ENCODE measurements at regions not wholly inside any gene's neighbourhood (a gene's known extent, or its start where the extent isn't known, plus 50 kb on each side); places are given as distances from the start of the nearest gene placed in this dataset.
A peak's percentile ranks its signal among the peaks of the same experiment; 100 is the strongest.

GRCh38 chr7:136665878-136666509, 202.5 kb upstream of the CHRM2 start:
- no peak for DNase-seq (ENCODE audit: low read depth)

- DNase-seq (ENCODE audit: low read depth): no peak
Measured at GRCh38 chr7:136664537-136664936, 203.9 kb upstream of the CHRM2 start.

- no peak for DNase-seq (ENCODE audit: low read depth)
Measured at GRCh38 chr7:136657482-136657921, 210.9 kb upstream of the CHRM2 start.

GRCh38 chr7:136656516-136656915, 211.9 kb upstream of the CHRM2 start:
- DNase-seq (ENCODE audit: low read depth): no peak

- DNase-seq (ENCODE audit: low read depth): no peak
Measured at GRCh38 chr7:136655414-136655813, 213.0 kb upstream of the CHRM2 start.

DNA sequence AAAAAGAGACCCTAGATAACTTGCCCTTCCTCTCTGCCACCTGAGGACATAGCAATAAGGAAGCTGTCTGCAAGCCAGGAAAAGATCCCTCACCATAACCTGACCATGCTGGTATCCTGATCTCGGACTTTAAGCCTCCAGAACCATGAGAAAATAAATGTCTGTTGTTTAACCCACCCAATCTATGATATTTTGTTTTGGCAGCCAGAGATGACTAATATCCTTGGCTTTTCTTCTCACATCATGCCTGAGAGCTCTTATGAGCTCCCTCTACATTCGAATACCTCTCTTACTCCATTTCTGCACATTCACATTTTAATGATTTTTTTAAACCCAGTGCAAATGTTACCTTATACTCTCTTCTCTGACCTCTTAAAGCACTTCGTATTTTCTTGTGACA, 214.0 kb upstream of the CHRM2 start:
- DNase-seq (ENCODE audit: low read depth): no peak

DNA sequence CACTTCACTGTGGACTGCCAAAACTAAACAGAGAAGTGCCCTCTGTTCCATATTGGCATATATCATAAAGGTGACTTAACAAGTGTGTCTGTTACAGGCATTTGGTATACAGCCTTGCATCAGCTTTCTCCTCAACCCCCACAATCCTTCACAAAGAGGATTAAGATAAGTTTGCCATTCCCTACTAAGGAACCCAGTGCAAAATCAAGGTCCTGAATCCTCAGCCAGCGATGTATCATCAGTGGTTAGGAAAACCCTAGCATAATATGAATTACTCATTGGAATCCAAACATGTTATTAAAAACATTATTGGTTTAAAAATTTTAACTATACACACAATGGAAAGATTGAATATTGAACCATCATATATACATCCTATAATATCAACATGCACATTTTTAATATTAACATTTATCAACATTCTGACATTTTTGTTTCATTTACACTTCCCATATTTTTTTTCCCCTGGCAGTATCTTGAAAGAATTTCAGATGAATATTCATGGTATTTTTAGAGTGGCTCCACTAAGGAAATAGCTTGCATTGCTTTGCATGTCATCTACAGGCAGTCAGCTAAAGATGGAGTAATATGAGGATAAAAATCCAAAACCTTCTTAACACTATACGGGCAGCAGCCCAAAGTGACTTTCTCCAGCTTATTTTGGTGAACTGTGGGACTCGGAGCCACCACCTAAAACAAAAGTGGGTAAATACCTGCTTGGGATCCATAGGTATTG, 215.6 kb upstream of the CHRM2 start:
- DNase-seq (ENCODE audit: low read depth): no peak

GRCh38 chr7:136640977-136641376, 227.5 kb upstream of the CHRM2 start:
- DNase-seq (ENCODE audit: low read depth): peak; percentile 40

DNA sequence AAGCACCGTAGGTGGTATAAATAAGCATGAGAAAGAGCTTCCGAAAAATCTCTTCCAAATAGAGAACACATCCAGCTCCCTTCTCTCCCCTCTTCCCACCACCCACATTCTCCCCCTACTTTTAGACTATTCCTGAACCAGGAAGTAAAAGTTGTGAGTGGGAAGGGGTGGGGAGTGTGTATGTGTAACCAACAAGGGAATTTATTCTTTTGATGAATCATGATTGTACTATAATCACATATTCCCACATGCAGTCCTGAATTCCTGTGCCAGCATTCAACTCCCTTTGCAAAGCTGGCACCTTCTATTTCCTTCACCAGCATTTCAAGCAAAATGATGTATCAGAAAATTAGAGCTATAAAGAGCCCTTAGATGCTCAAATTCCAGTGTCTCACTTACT, 230.6 kb upstream of the CHRM2 start:
- peak; percentile 12 for DNase-seq (ENCODE audit: low read depth)

DNA sequence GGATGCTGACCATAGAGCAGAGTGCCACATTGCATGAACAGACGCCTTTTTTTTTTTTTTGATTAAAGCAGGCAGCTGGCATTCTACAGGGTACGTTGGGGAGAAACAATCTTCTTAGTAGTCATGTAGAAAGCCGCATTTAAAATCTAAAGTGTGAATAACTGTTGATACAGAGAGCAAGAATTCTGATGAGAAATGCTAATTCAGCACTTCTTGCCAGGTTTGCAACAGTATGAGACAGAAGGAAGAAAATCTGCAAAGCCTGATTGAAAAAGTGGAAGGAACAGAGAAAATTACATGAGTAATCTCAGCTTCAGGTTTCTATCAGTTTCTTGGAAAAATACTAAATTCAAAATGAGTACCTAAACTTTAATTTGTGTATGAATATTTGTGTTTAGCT, 232.7 kb upstream of the CHRM2 start:
- no peak for DNase-seq (ENCODE audit: low read depth)

DNA sequence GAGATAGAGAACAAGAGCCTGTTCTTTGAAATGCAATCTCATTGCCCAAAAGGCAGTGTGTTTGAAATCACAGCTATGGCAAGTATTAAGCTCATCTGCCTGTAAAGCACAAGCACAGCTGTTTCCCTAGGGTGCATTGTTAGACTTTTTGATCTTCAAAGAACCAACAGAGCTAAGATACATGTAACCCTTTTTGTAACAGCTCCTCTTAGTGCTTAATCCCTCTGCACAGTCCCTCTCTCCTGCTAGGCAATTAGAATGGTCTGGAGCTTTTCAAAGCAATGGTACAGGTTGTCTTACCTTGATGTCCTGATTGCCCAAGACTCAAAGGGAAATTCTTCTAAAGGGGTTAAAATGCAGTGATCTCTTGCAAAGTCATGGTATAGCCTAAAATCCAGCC, 249.6 kb upstream of the CHRM2 start:
- peak; percentile 17 for DNase-seq (ENCODE audit: low read depth)

DNA sequence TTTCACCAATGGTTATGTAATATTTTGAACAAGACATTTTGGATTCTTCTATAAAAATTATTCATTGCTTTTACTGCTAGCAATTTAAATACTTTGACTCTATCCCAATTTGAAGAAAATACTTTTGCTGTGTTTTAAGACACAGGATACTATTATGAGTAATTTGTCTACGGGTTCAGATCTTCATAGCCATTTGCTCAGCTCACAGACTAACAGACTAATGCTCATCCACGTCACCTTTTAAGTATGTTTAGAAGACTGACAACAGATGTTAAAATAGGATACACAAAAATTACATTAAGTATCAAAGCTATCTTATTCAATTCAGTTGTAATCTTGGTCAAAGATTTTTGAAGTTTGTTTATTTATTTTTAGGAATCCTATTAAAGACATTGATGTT, 251.3 kb upstream of the CHRM2 start:
- peak; percentile 10 for DNase-seq (ENCODE audit: low read depth)

DNA sequence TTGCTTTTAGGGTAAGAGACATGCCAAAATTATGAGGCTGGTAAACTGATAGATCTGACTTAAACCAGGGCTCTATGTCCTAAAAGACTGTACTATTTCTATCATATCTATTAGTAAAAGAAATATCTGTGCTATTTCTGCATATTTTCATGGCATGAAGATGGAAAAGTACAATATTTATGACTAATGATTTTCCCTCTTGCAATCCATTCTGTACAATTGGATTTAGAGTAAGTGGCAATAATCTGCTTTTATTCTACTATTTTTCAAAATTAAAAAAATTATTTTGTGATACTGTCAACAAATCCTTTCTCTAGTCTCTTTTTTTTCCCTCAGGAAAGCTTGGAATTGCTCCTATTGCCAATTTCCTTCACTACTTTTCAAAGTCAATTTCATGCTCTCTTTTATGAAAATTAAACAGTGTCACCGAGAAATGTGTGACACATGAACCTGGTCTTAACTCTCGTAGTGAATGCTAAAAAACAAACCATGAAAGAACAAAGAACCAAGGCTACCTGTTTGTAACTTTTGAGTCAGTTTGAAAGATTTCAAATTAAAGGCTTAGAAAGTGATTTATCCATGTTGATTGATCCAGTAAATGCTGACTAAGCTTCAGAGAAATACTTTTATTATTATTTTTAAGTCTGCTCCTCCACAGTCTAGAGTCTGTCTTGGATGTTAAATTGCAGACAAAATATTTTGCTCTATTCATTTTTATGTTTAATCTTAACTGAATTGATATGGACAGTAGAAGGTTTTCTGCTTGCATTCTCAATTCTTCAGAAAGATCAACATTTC, 262.7 kb upstream of the CHRM2 start:
- no peak for DNase-seq (ENCODE audit: low read depth)

GRCh38 chr7:136601772-136602171, 266.7 kb upstream of the CHRM2 start:
- no peak for DNase-seq (ENCODE audit: low read depth)

DNA sequence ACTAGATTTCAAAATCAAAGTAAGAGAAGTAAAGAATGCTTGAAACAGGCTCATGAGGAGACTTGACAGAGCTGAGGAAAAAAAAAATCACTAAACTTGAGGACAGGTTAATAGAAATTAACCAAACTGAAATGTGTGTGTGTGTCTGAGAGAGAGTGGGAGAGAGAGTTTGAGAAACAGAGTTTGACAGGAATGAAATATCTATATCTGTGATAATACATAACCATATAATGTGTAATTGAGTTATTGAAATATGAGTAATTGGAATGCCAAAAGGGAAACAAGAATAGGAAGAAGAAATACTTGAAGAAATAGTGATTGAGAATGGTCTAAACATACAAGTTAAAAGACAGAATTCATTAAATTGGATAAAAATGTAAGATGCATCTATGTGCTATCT, 268.0 kb upstream of the CHRM2 start:
- DNase-seq (ENCODE audit: low read depth): no peak

DNA sequence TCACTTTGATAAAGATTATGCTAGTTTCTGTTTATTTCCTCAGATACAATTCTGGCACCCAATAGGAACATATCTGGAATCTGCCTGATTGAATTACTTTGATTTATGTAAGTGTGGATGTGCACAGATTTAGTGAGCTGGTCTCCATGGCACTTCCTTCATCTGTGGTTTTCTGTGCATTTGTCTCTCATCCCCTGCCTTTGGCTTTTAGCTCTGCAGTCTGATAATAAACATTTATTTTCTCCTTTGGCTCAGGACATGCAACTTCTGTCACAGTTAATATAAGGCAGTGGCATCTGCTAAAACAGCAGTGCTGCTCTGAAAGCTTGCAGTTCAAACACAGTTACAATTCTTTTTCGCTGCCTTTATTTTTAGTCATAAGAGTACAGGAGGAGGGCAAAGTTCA, 273.7 kb upstream of the CHRM2 start:
- DNase-seq (ENCODE audit: low read depth): no peak

DNA sequence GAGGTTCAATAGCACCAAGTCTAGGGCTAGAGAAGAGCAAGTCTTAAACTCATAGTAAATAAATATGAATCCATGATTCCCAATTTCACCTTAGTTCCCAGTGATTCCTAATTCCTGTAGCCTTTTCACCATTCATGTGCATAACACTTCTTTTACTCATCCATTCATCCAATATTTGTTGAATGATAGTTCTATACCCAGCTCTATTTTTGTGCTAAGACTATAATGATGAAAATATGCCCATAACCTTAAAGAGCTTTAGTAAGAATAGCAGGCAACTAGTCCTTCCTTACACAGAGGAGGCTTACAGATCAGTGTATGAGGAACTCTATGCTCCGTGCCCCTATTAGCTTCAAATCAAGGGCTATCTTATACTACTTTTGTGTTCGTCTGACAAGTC, 280.2 kb upstream of the CHRM2 start:
- DNase-seq (ENCODE audit: low read depth): no peak

- DNase-seq (ENCODE audit: low read depth): no peak
Measured at GRCh38 chr7:136585954-136586670, 282.3 kb upstream of the CHRM2 start.

DNA sequence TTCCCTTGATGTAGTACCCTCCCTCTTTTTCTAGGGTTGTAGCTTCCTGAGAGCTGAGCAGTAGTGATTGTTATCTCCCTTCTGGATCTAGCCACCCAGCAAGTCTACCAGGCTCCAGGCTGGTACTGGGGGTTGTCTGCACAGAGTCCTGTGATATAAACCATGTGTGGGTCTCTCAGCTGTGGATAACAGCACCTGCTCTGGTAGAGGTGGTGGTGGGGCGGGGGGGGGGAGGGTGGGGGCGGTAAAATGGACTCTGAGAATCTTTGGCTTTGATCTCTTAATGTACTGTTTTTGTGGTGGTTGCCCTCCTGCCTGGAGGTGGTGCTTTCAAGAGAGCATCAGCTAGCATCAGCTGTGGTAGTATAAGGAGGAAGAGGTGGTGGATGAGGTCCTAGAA, 302.0 kb upstream of the CHRM2 start:
- no peak for DNase-seq (ENCODE audit: low read depth)

DNA sequence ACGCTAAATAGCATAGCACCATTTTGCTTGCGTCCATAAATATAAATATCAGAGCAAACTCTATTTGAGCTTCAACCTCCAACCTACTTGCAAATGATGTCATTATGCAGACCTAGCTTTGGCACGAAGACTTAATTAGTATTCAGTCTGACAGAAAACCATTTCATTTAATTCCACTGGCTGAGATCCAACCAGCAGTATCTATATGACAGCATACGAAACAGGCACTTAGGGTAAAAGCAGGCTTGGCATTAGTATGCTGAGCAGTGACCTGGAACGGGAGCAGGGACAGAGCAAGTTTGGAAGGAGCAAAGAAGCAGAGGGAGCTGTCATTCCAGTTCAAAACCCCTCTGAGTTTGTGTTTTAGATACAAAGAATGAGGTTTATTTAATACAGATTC, 312.5 kb upstream of the CHRM2 start:
- no peak for DNase-seq (ENCODE audit: low read depth)

DNA sequence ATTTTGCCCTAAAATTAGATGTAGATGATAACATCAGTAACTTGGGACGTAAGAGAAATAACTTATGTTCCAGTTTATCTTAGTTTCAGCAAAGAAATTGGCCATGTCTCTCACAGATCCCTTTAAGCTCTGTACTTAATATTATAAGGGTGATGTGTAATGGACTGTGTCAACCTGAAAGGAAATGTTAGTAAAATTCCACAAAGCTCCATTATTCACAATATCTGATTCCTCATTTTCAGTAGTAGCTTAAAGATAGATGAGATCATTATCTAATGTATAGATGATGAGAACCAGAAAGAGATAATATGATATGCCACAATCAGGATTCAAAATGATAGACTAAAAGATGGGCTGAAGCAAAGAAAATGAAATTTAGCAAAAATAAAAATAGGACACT, 316.8 kb upstream of the CHRM2 start:
- no peak for DNase-seq (ENCODE audit: low read depth)

DNA sequence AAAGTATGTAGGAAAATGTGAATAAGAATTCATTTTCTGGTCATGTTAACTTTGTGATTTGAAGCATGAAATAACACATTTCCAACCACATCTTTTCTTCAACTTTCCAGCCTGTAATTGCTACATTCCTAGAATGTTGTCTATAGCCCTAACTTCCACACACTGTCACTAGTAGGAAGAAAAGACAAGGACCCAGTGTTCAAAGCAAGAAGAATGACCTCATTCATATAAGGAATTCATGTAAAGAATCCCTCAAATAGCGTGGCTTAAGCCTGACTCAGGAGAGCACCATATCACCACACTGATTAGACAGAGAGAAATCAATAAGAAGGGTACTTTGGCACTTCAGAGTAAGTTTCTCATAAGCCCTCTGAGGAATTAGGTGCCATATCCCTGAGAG, 318.7 kb upstream of the CHRM2 start:
- DNase-seq (ENCODE audit: low read depth): no peak

All from myocyte (in vitro differentiated cells).